ENCODE measurements at regions not wholly inside any gene's neighbourhood (a gene's known extent, or its start where the extent isn't known, plus 50 kb on each side); places are given as distances from the start of the nearest gene placed in this dataset.

- TF ChIP-seq CTCF (tag by site-specific recombination; IDR thresholded peaks at IDR 0.05) (no peak), ZNF830 (tag by site-specific recombination; IDR thresholded peaks at IDR 0.05; ENCODE audit: low read depth) (no peak), PBX3 (CRISPR knock-in tag; IDR thresholded peaks at IDR 0.05) (no peak), ZSCAN5A (tag by site-specific recombination; IDR thresholded peaks at IDR 0.05) (no peak), ZNF184 (tag by site-specific recombination; IDR thresholded peaks at IDR 0.05) (no peak), ZNF37A (tag by site-specific recombination; IDR thresholded peaks at IDR 0.05) (no peak), HOXA7 (CRISPR knock-in tag; IDR thresholded peaks at IDR 0.05; ENCODE audit: borderline replicate concordance) (no peak), MYNN (tag by site-specific recombination; IDR thresholded peaks at IDR 0.05; ENCODE audit: borderline replicate concordance) (no peak), ZNF791 (tag by site-specific recombination; IDR thresholded peaks at IDR 0.05) (no peak)
These were observed 919.3 kb upstream of the CDH2 start for GRCh38 chr18:29096079-29096770.
